ENCODE measurements at regions not wholly inside any gene's neighbourhood (a gene's known extent, or its start where the extent isn't known, plus 50 kb on each side); places are given as distances from the start of the nearest gene placed in this dataset.

DNA sequence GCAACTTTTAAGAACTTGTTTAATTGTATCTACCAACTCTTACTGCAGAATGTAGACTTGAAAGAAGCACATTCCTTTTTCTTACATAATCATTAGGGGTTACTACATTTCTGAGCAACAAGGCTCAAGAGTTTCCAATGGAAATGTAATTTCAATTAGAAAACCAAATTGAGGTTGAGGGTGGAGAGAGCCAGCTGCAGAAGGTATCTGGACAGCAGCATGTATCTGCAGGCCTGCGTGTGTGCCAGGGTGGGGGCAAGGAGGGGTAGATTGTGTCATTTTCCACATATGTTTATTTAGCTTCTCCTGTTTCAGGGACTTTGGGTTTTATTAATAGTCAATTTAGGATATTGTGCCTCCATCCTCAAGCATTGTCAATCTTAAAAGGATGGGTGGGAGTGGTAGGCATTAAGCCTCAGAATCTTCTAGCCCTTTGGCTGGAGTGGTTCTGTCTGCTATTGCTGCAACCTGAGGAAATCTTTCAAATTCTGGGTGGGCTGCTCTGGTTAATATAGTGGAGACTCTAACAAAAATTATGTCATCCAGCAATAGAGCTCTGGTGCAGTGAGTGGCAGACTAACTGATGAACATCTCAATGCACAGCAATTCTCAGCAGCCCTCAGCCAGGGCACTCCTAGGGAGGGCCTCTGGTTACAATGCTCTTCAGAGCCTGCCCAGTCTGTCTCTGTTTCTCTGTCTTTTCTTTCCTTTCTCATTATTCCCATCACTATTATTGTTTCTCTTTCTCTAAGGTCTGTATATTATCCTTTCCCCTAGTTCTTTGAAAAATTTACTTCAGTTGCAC, 151.4 kb downstream of the RPIA start:
- TF ChIP-seq EZH2phosphoT487 (IDR thresholded peaks at IDR 0.05; ENCODE audit: borderline replicate concordance, low read length) = no peak
- TF ChIP-seq, protein P1, sequence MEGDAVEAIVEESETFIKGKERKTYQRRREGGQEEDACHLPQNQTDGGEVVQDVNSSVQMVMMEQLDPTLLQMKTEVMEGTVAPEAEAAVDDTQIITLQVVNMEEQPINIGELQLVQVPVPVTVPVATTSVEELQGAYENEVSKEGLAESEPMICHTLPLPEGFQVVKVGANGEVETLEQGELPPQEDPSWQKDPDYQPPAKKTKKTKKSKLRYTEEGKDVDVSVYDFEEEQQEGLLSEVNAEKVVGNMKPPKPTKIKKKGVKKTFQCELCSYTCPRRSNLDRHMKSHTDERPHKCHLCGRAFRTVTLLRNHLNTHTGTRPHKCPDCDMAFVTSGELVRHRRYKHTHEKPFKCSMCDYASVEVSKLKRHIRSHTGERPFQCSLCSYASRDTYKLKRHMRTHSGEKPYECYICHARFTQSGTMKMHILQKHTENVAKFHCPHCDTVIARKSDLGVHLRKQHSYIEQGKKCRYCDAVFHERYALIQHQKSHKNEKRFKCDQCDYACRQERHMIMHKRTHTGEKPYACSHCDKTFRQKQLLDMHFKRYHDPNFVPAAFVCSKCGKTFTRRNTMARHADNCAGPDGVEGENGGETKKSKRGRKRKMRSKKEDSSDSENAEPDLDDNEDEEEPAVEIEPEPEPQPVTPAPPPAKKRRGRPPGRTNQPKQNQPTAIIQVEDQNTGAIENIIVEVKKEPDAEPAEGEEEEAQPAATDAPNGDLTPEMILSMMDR (IDR thresholded peaks at IDR 0.05; ENCODE audit: low read depth, low read length, poor library complexity, severe bottlenecking) = no peak
- H3K9me3 ChIP-seq (ENCODE audit: control insufficient read depth, insufficient read depth, low read length) = no peaks in the 10 kb centered on the region
- H3K36me3 ChIP-seq (ENCODE audit: control insufficient read depth, low read length) = peaks cover 9% of the 10 kb centered on the region
- no peaks in the 10 kb centered on the region for H3F3A ChIP-seq (ENCODE audit: control insufficient read depth, insufficient read depth)
- no peaks in the 10 kb centered on the region for H4K20me1 ChIP-seq (ENCODE audit: control insufficient read depth, insufficient read depth, low read depth, low read length)
- H3K27ac ChIP-seq (ENCODE audit: low read depth, low read length) = no peak overlapping the region
- no peaks in the 10 kb centered on the region for H3K27me3 ChIP-seq (ENCODE audit: control insufficient read depth, low read length)
- no peaks in the 10 kb centered on the region for H3K79me2 ChIP-seq (ENCODE audit: control insufficient read depth, low read length)
- no peak overlapping the region for H3K4me3 ChIP-seq (ENCODE audit: low read length)
- no peaks in the 10 kb centered on the region for H3K9me2 ChIP-seq (replicated peaks; ENCODE audit: control insufficient read depth, low read length)
- no peaks in the 10 kb centered on the region for H3K4me1 ChIP-seq (ENCODE audit: control insufficient read depth, low read length)
- H3K4me2 ChIP-seq (ENCODE audit: low read length) = no peak overlapping the region

DNA sequence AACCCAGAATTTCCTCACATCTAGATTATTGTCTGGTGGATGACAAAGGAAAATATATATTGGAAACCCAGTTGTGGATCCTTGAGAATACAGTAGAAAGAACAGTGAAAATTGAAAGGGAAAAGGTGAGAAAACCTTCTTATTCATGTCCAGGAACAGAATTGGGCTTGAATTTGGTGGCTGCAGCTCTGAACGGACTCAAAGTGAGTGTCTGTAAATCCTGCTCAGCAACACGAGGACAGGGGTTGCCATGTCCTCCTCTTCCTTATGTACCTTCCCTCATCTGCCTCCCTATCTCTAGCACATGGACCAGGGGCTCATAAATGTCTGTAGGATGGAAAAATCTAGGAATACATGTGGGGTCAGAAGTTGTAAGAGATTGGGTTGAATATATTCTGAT, 152.2 kb downstream of the RPIA start:
- no peaks in the 10 kb centered on the region for H4K20me1 ChIP-seq (ENCODE audit: control insufficient read depth, insufficient read depth, low read depth, low read length)
- no peaks in the 10 kb centered on the region for H3K27me3 ChIP-seq (ENCODE audit: control insufficient read depth, low read length)
- peaks cover 8% of the 10 kb centered on the region for H3K36me3 ChIP-seq (ENCODE audit: control insufficient read depth, low read length)
- H3F3A ChIP-seq (ENCODE audit: control insufficient read depth, insufficient read depth) = no peaks in the 10 kb centered on the region
- TF ChIP-seq, protein P1 (IDR thresholded peaks at IDR 0.05; ENCODE audit: low read depth, low read length, poor library complexity, severe bottlenecking) = no peak
- TF ChIP-seq EZH2phosphoT487 (IDR thresholded peaks at IDR 0.05; ENCODE audit: borderline replicate concordance, low read length) = no peak
- H3K4me1 ChIP-seq (ENCODE audit: control insufficient read depth, low read length) = no peaks in the 10 kb centered on the region
- H3K4me2 ChIP-seq (ENCODE audit: low read length) = no peak overlapping the region
- no peaks in the 10 kb centered on the region for H3K79me2 ChIP-seq (ENCODE audit: control insufficient read depth, low read length)
- H3K9me2 ChIP-seq (replicated peaks; ENCODE audit: control insufficient read depth, low read length) = no peaks in the 10 kb centered on the region
- H3K27ac ChIP-seq (ENCODE audit: low read depth, low read length) = no peak overlapping the region
- no peak overlapping the region for H3K4me3 ChIP-seq (ENCODE audit: low read length)
- no peaks in the 10 kb centered on the region for H3K9me3 ChIP-seq (ENCODE audit: control insufficient read depth, insufficient read depth, low read length)

DNA sequence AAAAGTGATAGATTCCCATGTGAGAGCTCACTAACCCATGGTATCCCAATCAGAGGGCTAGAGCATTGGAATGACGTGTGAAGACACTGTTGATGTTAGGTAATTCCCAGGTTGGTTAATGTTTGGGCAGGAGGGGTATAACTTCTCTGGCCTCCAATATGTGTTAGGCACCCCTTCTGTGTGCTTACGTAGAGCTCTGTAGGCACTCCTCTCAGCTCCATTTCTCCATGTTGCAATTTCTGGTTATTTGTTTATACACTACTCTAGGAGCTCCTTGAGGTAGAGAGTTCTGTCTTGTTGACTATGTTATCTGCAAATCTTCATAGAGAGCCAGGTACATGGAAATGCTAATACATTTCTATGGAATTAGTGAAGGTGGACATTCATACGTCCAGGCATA, 153.5 kb downstream of the RPIA start:
- no peak overlapping the region for H3K27ac ChIP-seq (ENCODE audit: low read depth, low read length)

More for the DNA sequence above, 153.5 kb downstream of the RPIA start:
- no peak for TF ChIP-seq EZH2phosphoT487 (IDR thresholded peaks at IDR 0.05; ENCODE audit: borderline replicate concordance, low read length)
- TF ChIP-seq, protein P1 (IDR thresholded peaks at IDR 0.05; ENCODE audit: low read depth, low read length, poor library complexity, severe bottlenecking) = no peak
- Histone ChIP-seq H3K27me3 (ENCODE audit: control insufficient read depth, low read length) (no peaks in the 10 kb centered on the region), H3K9me3 (ENCODE audit: control insufficient read depth, insufficient read depth, low read length) (no peaks in the 10 kb centered on the region), H3K4me2 (ENCODE audit: low read length) (no peak overlapping the region), H3K4me1 (ENCODE audit: control insufficient read depth, low read length) (no peaks in the 10 kb centered on the region), H3K79me2 (ENCODE audit: control insufficient read depth, low read length) (no peaks in the 10 kb centered on the region), H3K36me3 (ENCODE audit: control insufficient read depth, low read length) (peaks cover 4% of the 10 kb centered on the region), H3K4me3 (ENCODE audit: low read length) (no peak overlapping the region), H3F3A (ENCODE audit: control insufficient read depth, insufficient read depth) (no peaks in the 10 kb centered on the region), H3K9me2 (replicated peaks; ENCODE audit: control insufficient read depth, low read length) (no peaks in the 10 kb centered on the region), H4K20me1 (ENCODE audit: control insufficient read depth, insufficient read depth, low read depth, low read length) (no peaks in the 10 kb centered on the region)

Data from DOHH2 (cell line).